PC-9 (cell line): ENCODE measurements at regions not wholly inside any gene's neighbourhood (a gene's known extent, or its start where the extent isn't known, plus 50 kb on each side); places are given as distances from the start of the nearest gene placed in this dataset.

Source experiments
- BruUV-seq: library from RNA; stranded (reverse); fragments of 400-500 nt; replicated peaks from 2 replicates; lab custom pipeline; 2021; lab: Mats Ljungman, UMichigan
- CTCF ChIA-PET: fragments of 300-600 bp; sonication (Branson Sonifier 250); formaldehyde crosslinking; loops from one replicate; lab custom pipeline; 2022; ENCODE audit warnings: antibody characterized with exemption; lab: Charles Lee
- POLR2A ChIA-PET: fragments of 300-600 bp; sonication (Branson Sonifier 250); formaldehyde crosslinking; loops from one replicate; lab custom pipeline; 2022; ENCODE audit warnings: antibody characterized with exemption; ENCODE audit not compliant: unreplicated experiment; lab: Charles Lee
- DNase-seq, 2 experiments: peaks; one replicate each; pipeline versions ENCODE4 v3.0.0 to v3.0.0-alpha.2; 2015 to 2022; ENCODE audit warnings: mixed read lengths in 1 of 2
- H2AFZ ChIP-seq: fragments of 200-600 bp; sonication (generic); 2 replicates; pipeline ENCODE4 v1.8.1; 2017; ENCODE audit warnings: antibody characterized with exemption
- H3F3A ChIP-seq: fragments of 200-600 bp; sonication (generic); 2 replicates; pipeline ENCODE4 v1.8.1; 2017; ENCODE audit warnings: antibody characterized with exemption, mild to moderate bottlenecking, low read depth; ENCODE audit not compliant: insufficient read depth
- H3K27ac ChIP-seq: fragments of 200-600 bp; sonication (generic); 2 replicates; pipeline ENCODE4 v1.6.1; 2016; ENCODE audit warnings: mixed run types
- H3K27me3 ChIP-seq: fragments of 200-600 bp; sonication (generic); 2 replicates; pipeline ENCODE4 v1.6.1; 2016; ENCODE audit warnings: low read depth, mixed run types; ENCODE audit not compliant: insufficient read depth
- H3K36me3 ChIP-seq: fragments of 200-600 bp; sonication (generic); 2 replicates; pipeline ENCODE4 v1.6.1; 2016; ENCODE audit warnings: low read depth, mixed run types
- H3K4me1 ChIP-seq: fragments of 200-600 bp; sonication (generic); replicated peaks from 2 replicates; pipeline ENCODE4 v1.6.1; 2016; ENCODE audit warnings: mixed run types; ENCODE audit not compliant: insufficient read depth
- H3K4me2 ChIP-seq: fragments of 200-600 bp; sonication (generic); 2 replicates; pipeline ENCODE4 v1.6.1; 2017; ENCODE audit warnings: mixed run types
- H3K4me3 ChIP-seq: fragments of 200-600 bp; sonication (generic); 2 replicates; pipeline ENCODE4 v1.6.1; 2016; ENCODE audit warnings: mixed run types
- H3K79me2 ChIP-seq: fragments of 200-600 bp; sonication (generic); 2 replicates; pipeline ENCODE4 v1.6.1; 2017; ENCODE audit warnings: low read depth, mixed run types
- H3K9me2 ChIP-seq: fragments of 200-600 bp; sonication (generic); 2 replicates; pipeline ENCODE4 v1.8.1; 2017; ENCODE audit warnings: mild to moderate bottlenecking; ENCODE audit not compliant: insufficient read depth
- H3K9me3 ChIP-seq: fragments of 200-600 bp; sonication (generic); 2 replicates; pipeline ENCODE4 v1.8.1; 2016; ENCODE audit warnings: low read depth; ENCODE audit not compliant: insufficient read depth
- H4K20me1 ChIP-seq: fragments of 200-600 bp; sonication (generic); 2 replicates; pipeline ENCODE4 v1.8.1; 2017; ENCODE audit not compliant: insufficient read depth
- EZH2 ChIP-seq: fragments of 200-600 bp; sonication (generic); IDR thresholded peaks from 2 replicates; pipeline ENCODE4 v1.8.0; 2017; ENCODE audit warnings: antibody characterized with exemption, low read depth
- intact Hi-C: fragments of 100-400 bp; cut with micrococcal nuclease; formaldehyde crosslinking; loops from one replicate; pipeline ENCODE4 v1.10.0; 2022; ENCODE audit not compliant: unreplicated experiment
- TF ChIP-seq, protein P1 (sequence below): fragments of 200-600 bp; sonication (generic); conservative IDR thresholded peaks from 2 replicates; pipeline ENCODE4 v1.6.1; 2017; ENCODE audit warnings: mixed run types, antibody characterized with exemption, mild to moderate bottlenecking, moderate library complexity

DNA sequence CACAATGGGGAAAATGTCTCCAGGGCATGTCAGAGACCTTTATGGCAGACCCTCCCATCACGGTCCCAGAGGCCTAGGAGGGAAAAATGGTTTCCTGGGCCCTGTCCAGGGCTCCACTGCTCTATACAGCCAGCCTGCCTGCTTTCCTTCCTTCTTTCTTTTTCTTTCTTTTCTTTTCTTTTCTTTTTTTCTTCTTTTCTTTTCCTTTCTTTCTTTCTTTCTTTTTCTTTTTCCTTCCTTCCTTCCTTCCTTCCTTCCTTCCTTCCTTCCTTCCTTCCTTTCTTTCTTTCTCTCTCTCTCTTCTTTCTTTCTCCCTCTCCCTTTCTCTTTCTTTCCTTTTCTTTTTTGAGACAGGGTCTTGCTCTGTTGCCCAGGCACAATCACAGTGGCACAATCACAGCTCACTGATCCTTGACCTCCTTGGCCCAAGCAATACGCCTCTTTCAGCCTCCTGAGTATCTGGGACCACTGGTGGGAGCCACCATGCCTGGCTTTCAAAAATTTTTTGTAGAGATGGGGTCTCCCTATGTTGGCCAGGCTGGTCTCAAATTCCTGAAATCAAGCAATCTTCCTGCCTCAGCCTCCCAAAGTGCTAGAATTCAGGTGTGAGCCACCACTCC, 106.9 kb downstream of the BACH1 start:
- Histone ChIP-seq H4K20me1 (no peaks in the 10 kb centered on the region), H2AFZ (no peak overlapping the region), H3K9me2 (no peaks in the 10 kb centered on the region), H3F3A (no peaks in the 10 kb centered on the region), H3K79me2 (no peaks in the 10 kb centered on the region), H3K27ac (no peak overlapping the region), H3K36me3 (no peaks in the 10 kb centered on the region), H3K4me3 (no peak overlapping the region), H3K4me1 (peaks cover 11% of the 10 kb centered on the region; the same call in 1 of the 2 replicates), H3K4me2 (no peak overlapping the region), H3K27me3 (no peaks in the 10 kb centered on the region), H3K9me3 (no peaks in the 10 kb centered on the region)
- ChIA-PET CTCF (no interaction called here), POLR2A (no interaction called here)
- TF ChIP-seq, protein P1, sequence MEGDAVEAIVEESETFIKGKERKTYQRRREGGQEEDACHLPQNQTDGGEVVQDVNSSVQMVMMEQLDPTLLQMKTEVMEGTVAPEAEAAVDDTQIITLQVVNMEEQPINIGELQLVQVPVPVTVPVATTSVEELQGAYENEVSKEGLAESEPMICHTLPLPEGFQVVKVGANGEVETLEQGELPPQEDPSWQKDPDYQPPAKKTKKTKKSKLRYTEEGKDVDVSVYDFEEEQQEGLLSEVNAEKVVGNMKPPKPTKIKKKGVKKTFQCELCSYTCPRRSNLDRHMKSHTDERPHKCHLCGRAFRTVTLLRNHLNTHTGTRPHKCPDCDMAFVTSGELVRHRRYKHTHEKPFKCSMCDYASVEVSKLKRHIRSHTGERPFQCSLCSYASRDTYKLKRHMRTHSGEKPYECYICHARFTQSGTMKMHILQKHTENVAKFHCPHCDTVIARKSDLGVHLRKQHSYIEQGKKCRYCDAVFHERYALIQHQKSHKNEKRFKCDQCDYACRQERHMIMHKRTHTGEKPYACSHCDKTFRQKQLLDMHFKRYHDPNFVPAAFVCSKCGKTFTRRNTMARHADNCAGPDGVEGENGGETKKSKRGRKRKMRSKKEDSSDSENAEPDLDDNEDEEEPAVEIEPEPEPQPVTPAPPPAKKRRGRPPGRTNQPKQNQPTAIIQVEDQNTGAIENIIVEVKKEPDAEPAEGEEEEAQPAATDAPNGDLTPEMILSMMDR, result no peak
- TF ChIP-seq EZH2, result no peak
- no TSS peak for BruUV-seq
- no peak for DNase-seq
- intact Hi-C loops, result no loop called here

GRCh38 chr21:29406385-29406784, 107.7 kb downstream of the BACH1 start:
- TF ChIP-seq, protein P1, result no peak
- TF ChIP-seq EZH2, result no peak
- no peaks in the 10 kb centered on the region for H3K9me3 ChIP-seq
- DNase-seq, result no peak
- H3F3A ChIP-seq, result no peaks in the 10 kb centered on the region
- no peak overlapping the region for H2AFZ ChIP-seq
- intact Hi-C loops, result no loop called here
- CTCF ChIA-PET, result no interaction called here
- H3K4me1 ChIP-seq, result peaks cover 11% of the 10 kb centered on the region; the same call in 1 of the 2 replicates
- no peak overlapping the region for H3K27ac ChIP-seq
- no peak overlapping the region for H3K4me2 ChIP-seq
- H3K9me2 ChIP-seq, result no peaks in the 10 kb centered on the region
- no peak overlapping the region for H3K4me3 ChIP-seq
- POLR2A ChIA-PET, result no interaction called here
- no peaks in the 10 kb centered on the region for H3K79me2 ChIP-seq
- BruUV-seq, result no TSS peak
- no peaks in the 10 kb centered on the region for H3K36me3 ChIP-seq
- no peaks in the 10 kb centered on the region for H3K27me3 ChIP-seq
- H4K20me1 ChIP-seq, result no peaks in the 10 kb centered on the region

GRCh38 chr21:29407571-29407970, 108.8 kb downstream of the BACH1 start:
- Histone ChIP-seq H3K27me3 (no peaks in the 10 kb centered on the region), H3K9me2 (no peaks in the 10 kb centered on the region), H4K20me1 (no peaks in the 10 kb centered on the region), H3K4me1 (peaks cover 11% of the 10 kb centered on the region; the same call in 1 of the 2 replicates), H2AFZ (no peak overlapping the region), H3K79me2 (no peaks in the 10 kb centered on the region), H3K27ac (no peak overlapping the region), H3K4me2 (no peak overlapping the region), H3K36me3 (no peaks in the 10 kb centered on the region), H3F3A (no peaks in the 10 kb centered on the region), H3K9me3 (no peaks in the 10 kb centered on the region), H3K4me3 (no peak overlapping the region)
- TF ChIP-seq EZH2, result no peak
- TF ChIP-seq, protein P1, result no peak
- POLR2A ChIA-PET, result no interaction called here
- intact Hi-C loops, result no loop called here
- no peak for DNase-seq
- BruUV-seq, result no TSS peak
- CTCF ChIA-PET, result no interaction called here
